Mesendoderm (in vitro differentiated cells): ENCODE measurements at regions not wholly inside any gene's neighbourhood (a gene's known extent, or its start where the extent isn't known, plus 50 kb on each side); places are given as distances from the start of the nearest gene placed in this dataset.
A peak's percentile ranks its signal among the peaks of the same experiment; 100 is the strongest.

Experiments used
- DNase-seq: peaks from one replicate; pipeline ENCODE4 v3.0.0; 2013
- H2AK5ac ChIP-seq: 2 replicates; pipeline ENCODE4 v1.6.1; 2013; ENCODE audit warnings: low read length, inconsistent platforms
- H2BK120ac ChIP-seq: 2 replicates; pipeline ENCODE4 v1.6.1; 2013; ENCODE audit warnings: low read depth, mild to moderate bottlenecking, low read length, moderate library complexity, mixed read lengths
- H2BK15ac ChIP-seq: replicated peaks from 2 replicates; pipeline ENCODE4 v1.6.1; 2013; ENCODE audit warnings: low read depth, mild to moderate bottlenecking, moderate library complexity
- H2BK5ac ChIP-seq: 2 replicates; pipeline ENCODE4 v1.6.1; 2013; ENCODE audit warnings: low read length, inconsistent platforms
- H3K18ac ChIP-seq: 2 replicates; pipeline ENCODE4 v1.6.1; 2013; ENCODE audit warnings: mild to moderate bottlenecking, low read length, mixed read lengths
- H3K23ac ChIP-seq: one replicate; pipeline ENCODE4 v1.6.1; 2013; ENCODE audit warnings: low read length
- H3K27ac ChIP-seq: 2 replicates; pipeline ENCODE4 v1.5.1; 2013; ENCODE audit warnings: low read depth, mild to moderate bottlenecking, inconsistent platforms, low read length, moderate library complexity
- H3K27me3 ChIP-seq: 2 replicates; pipeline ENCODE4 v1.6.1; 2013; ENCODE audit warnings: low read length, control low read depth, mild to moderate bottlenecking, inconsistent platforms; ENCODE audit not compliant: insufficient read depth, poor library complexity
- H3K36me3 ChIP-seq: 2 replicates; pipeline ENCODE4 v1.6.1; 2013; ENCODE audit warnings: low read length, inconsistent platforms; ENCODE audit not compliant: control insufficient read depth, insufficient read depth
- H3K4ac ChIP-seq: one replicate; pipeline ENCODE4 v1.6.1; 2013; ENCODE audit warnings: low read depth, mild to moderate bottlenecking, low read length, moderate library complexity
- H3K4me1 ChIP-seq: 2 replicates; pipeline ENCODE4 v1.6.1; 2013; ENCODE audit warnings: low read depth, low read length, inconsistent platforms; ENCODE audit not compliant: control insufficient read depth
- H3K4me2 ChIP-seq: 2 replicates; pipeline ENCODE4 v1.6.1; 2013; ENCODE audit warnings: low read length
- H3K4me3 ChIP-seq: 2 replicates; pipeline ENCODE4 v1.5.1; 2013; ENCODE audit warnings: mild to moderate bottlenecking, low read length
- H3K56ac ChIP-seq: one replicate; pipeline ENCODE4 v1.6.1; 2013; ENCODE audit warnings: low read length
- H3K79me1 ChIP-seq: 2 replicates; pipeline ENCODE4 v1.6.1; 2013; ENCODE audit warnings: low read length, inconsistent platforms
- H3K79me2 ChIP-seq: 2 replicates; pipeline ENCODE4 v1.6.1; 2013; ENCODE audit warnings: mild to moderate bottlenecking, low read length; ENCODE audit not compliant: control insufficient read depth, insufficient read depth
- H3K9ac ChIP-seq: 2 replicates; pipeline ENCODE4 v1.6.1; 2013; ENCODE audit warnings: low read length, inconsistent platforms
- H4K5ac ChIP-seq: one replicate; pipeline ENCODE4 v1.6.1; 2013; ENCODE audit warnings: low read length
- H4K8ac ChIP-seq: one replicate; pipeline ENCODE4 v1.6.1; 2013; ENCODE audit warnings: low read depth, mild to moderate bottlenecking, control low read depth, low read length, moderate library complexity
- WGBS: extraction: QIAGEN DNeasy Blood & Tissue Kit; methylation state at CpG from one replicate; pipeline ENCODE4 v1.1.7; 2013; ENCODE audit warnings: low lambda C conversion rate, missing lambda C conversion rate; ENCODE audit not compliant: insufficient coverage; ENCODE audit errors: extremely low coverage; 5-methylcytosine and 5-hydroxymethylcytosine counted together

GRCh38 chr3:171943262-171944117 lies 95.9 kb upstream of the FNDC3B start:
- no peak overlapping the region for H2BK120ac ChIP-seq
- no peak overlapping the region for H2AK5ac ChIP-seq
- H3K36me3 ChIP-seq = no peaks in the 10 kb centered on the region
- no peak overlapping the region for H3K4me3 ChIP-seq
- H3K9ac ChIP-seq = no peak overlapping the region
- H3K4me1 ChIP-seq = peaks cover 9% of the 10 kb centered on the region
- H3K4ac ChIP-seq = no peak overlapping the region
- H2BK15ac ChIP-seq = no peak overlapping the region
- H3K18ac ChIP-seq = no peak overlapping the region
- no peak overlapping the region for H4K8ac ChIP-seq
- H3K79me2 ChIP-seq = no peaks in the 10 kb centered on the region
- H3K4me2 ChIP-seq = no peak overlapping the region
- H3K56ac ChIP-seq = no peak overlapping the region
- WGBS = no CpG with 5 or more reads among the region's 17 CpGs
- H3K23ac ChIP-seq = no peak overlapping the region
- H4K5ac ChIP-seq = no peak overlapping the region
- no peak for DNase-seq
- no peak overlapping the region for H2BK5ac ChIP-seq
- H3K27ac ChIP-seq = no peak overlapping the region
- no peaks in the 10 kb centered on the region for H3K27me3 ChIP-seq
- no peaks in the 10 kb centered on the region for H3K79me1 ChIP-seq

GRCh38 chr3:171944118-171945016 lies 95.0 kb upstream of the FNDC3B start:
- no peak overlapping the region for H4K8ac ChIP-seq
- DNase-seq = peak; percentile 40
- no peak overlapping the region for H2AK5ac ChIP-seq
- no peak overlapping the region for H3K4ac ChIP-seq
- H3K18ac ChIP-seq = no peak overlapping the region
- no peak overlapping the region for H2BK15ac ChIP-seq
- WGBS = no CpG with 5 or more reads among the region's 6 CpGs
- H4K5ac ChIP-seq = no peak overlapping the region
- H3K56ac ChIP-seq = peak overlapping the region; percentile 8
- H3K79me1 ChIP-seq = no peaks in the 10 kb centered on the region
- H3K27me3 ChIP-seq = no peaks in the 10 kb centered on the region
- H3K79me2 ChIP-seq = no peaks in the 10 kb centered on the region
- H3K9ac ChIP-seq = no peak overlapping the region
- H3K27ac ChIP-seq = no peak overlapping the region
- H3K4me2 ChIP-seq = no peak overlapping the region
- H3K36me3 ChIP-seq = no peaks in the 10 kb centered on the region
- no peak overlapping the region for H3K4me3 ChIP-seq
- H3K4me1 ChIP-seq = peaks cover 3% of the 10 kb centered on the region
- H2BK5ac ChIP-seq = no peak overlapping the region
- H3K23ac ChIP-seq = no peak overlapping the region
- no peak overlapping the region for H2BK120ac ChIP-seq

DNA sequence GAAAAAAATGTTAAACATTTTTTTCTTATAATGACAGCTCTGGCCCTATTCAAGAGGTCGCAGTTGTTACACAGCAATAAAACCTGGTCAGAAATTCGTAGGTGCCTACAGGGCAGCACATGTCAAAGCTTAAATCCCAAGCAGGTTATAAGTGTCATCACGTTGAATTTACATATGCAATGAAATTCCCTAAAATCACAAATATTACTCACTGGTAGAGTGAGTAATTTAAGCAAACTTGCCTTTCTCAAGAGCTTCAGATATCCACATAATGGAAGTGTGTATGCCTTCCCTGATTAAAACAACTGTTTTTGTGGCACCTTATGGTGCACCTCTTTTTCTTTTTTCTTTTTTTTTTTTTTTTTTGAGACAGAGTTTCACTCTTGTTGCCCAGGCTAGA lies 90.7 kb upstream of the FNDC3B start:
- Histone ChIP-seq H3K56ac (no peak overlapping the region), H3K79me1 (no peaks in the 10 kb centered on the region), H2AK5ac (no peak overlapping the region), H3K9ac (no peak overlapping the region), H3K27me3 (no peaks in the 10 kb centered on the region), H2BK120ac (no peak overlapping the region), H3K4me3 (no peak overlapping the region), H2BK5ac (no peak overlapping the region), H2BK15ac (no peak overlapping the region), H3K4ac (no peak overlapping the region), H4K8ac (no peak overlapping the region), H3K18ac (no peak overlapping the region), H3K36me3 (no peaks in the 10 kb centered on the region), H3K27ac (no peak overlapping the region), H3K79me2 (no peaks in the 10 kb centered on the region), H3K23ac (no peak overlapping the region), H3K4me1 (no peaks in the 10 kb centered on the region), H4K5ac (no peak overlapping the region), H3K4me2 (no peak overlapping the region)
- no peak for DNase-seq
- WGBS = no CpG with 5 or more reads among the region's 3 CpGs

DNA sequence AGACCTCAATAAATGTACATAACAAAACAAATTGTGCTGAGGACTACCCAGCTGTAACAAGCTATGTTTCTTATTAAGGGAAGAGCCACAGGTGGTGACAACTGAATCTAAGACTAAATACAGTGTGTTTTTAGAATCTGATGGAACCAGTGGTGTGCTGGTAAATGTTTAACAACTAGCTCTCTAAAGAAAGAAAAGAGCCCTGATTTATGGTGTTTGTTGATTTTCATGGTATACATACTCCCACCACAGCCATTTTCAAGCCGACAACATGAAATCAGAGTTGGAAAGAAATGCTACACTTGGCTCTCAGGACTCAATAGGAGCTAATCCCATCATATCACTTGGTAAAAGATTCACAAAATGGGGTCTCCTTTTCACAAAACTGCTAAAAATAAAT lies 89.8 kb upstream of the FNDC3B start:
- Histone ChIP-seq H4K8ac (no peak overlapping the region), H3K9ac (no peak overlapping the region), H3K23ac (no peak overlapping the region), H3K36me3 (no peaks in the 10 kb centered on the region), H3K79me2 (no peaks in the 10 kb centered on the region), H2AK5ac (no peak overlapping the region), H2BK5ac (no peak overlapping the region), H2BK15ac (no peak overlapping the region), H3K18ac (no peak overlapping the region), H3K4me2 (no peak overlapping the region), H3K56ac (no peak overlapping the region), H3K27me3 (no peaks in the 10 kb centered on the region), H3K4me1 (no peaks in the 10 kb centered on the region), H2BK120ac (no peak overlapping the region), H3K79me1 (no peaks in the 10 kb centered on the region), H3K4me3 (no peak overlapping the region), H3K27ac (no peak overlapping the region), H4K5ac (no peak overlapping the region), H3K4ac (no peak overlapping the region)
- WGBS = no CpG with 5 or more reads among the region's 1 CpG
- DNase-seq = no peak

- Histone ChIP-seq H3K56ac (no peak overlapping the region), H3K79me1 (no peaks in the 10 kb centered on the region), H3K4ac (no peak overlapping the region), H3K36me3 (no peaks in the 10 kb centered on the region), H2AK5ac (no peak overlapping the region), H3K4me2 (no peak overlapping the region), H3K27me3 (no peaks in the 10 kb centered on the region), H3K4me3 (no peak overlapping the region), H2BK5ac (no peak overlapping the region), H2BK15ac (no peak overlapping the region), H3K27ac (no peak overlapping the region), H2BK120ac (no peak overlapping the region), H3K18ac (no peak overlapping the region), H4K5ac (no peak overlapping the region), H3K4me1 (no peaks in the 10 kb centered on the region), H3K9ac (no peak overlapping the region), H3K23ac (no peak overlapping the region), H3K79me2 (no peaks in the 10 kb centered on the region), H4K8ac (no peak overlapping the region)
- peak; percentile 89 for DNase-seq
- no CpG with 5 or more reads among the region's 1 CpG for WGBS
Measured at GRCh38 chr3:171950373-171950772, 89.0 kb upstream of the FNDC3B start.
